HL-60 (cell line): ENCODE measurements at regions not wholly inside any gene's neighbourhood (a gene's known extent, or its start where the extent isn't known, plus 50 kb on each side); places are given as distances from the start of the nearest gene placed in this dataset.

ENCODE experiments used
- GABPA ChIP-seq: IDR thresholded peaks from 2 replicates; pipeline ENCODE4 v1.6.1; 2012; ENCODE audit warnings: low read depth
- POLR2AphosphoS5 ChIP-seq: IDR thresholded peaks from 2 replicates; pipeline ENCODE4 v1.6.1; 2012; ENCODE audit warnings: low read depth
- SPI1 ChIP-seq: IDR thresholded peaks from 2 replicates; pipeline ENCODE4 v1.6.1; 2012; ENCODE audit warnings: low read depth, mild to moderate bottlenecking, borderline replicate concordance
- TF ChIP-seq, protein P1 (sequence below): IDR thresholded peaks from one replicate; pipeline ENCODE4 v1.5.1; 2011; ENCODE audit warnings: low read length, control low read depth, inconsistent platforms; ENCODE audit not compliant: insufficient read depth

- TF ChIP-seq, protein P1, sequence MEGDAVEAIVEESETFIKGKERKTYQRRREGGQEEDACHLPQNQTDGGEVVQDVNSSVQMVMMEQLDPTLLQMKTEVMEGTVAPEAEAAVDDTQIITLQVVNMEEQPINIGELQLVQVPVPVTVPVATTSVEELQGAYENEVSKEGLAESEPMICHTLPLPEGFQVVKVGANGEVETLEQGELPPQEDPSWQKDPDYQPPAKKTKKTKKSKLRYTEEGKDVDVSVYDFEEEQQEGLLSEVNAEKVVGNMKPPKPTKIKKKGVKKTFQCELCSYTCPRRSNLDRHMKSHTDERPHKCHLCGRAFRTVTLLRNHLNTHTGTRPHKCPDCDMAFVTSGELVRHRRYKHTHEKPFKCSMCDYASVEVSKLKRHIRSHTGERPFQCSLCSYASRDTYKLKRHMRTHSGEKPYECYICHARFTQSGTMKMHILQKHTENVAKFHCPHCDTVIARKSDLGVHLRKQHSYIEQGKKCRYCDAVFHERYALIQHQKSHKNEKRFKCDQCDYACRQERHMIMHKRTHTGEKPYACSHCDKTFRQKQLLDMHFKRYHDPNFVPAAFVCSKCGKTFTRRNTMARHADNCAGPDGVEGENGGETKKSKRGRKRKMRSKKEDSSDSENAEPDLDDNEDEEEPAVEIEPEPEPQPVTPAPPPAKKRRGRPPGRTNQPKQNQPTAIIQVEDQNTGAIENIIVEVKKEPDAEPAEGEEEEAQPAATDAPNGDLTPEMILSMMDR, result no peak
- TF ChIP-seq POLR2AphosphoS5 (no peak), GABPA (no peak), SPI1 (no peak)
Measured at GRCh38 chr1:118473825-118474224, 288.8 kb upstream of the SPAG17 start.
